DND-41 (cell line): ENCODE measurements at regions not wholly inside any gene's neighbourhood (a gene's known extent, or its start where the extent isn't known, plus 50 kb on each side); places are given as distances from the start of the nearest gene placed in this dataset.

Experiments
- ATAC-seq: fragments of 200-7000 bp; cut with Tn5 transposase; 3 replicates; pipeline ENCODE4 v1.9.1; 2021; ENCODE audit warnings: low read depth; ENCODE audit not compliant: insufficient read depth
- DNase-seq: peaks from one replicate; pipeline ENCODE4 v3.0.0-alpha.2; 2020
- H2AFZ ChIP-seq: 2 replicates; pipeline ENCODE4 v1.6.0; 2012; ENCODE audit warnings: low read depth, low read length
- H3K27ac ChIP-seq: 2 replicates; pipeline ENCODE4 v1.5.1; 2012; ENCODE audit warnings: low read length, inconsistent platforms
- H3K27me3 ChIP-seq: fragments of 200-600 bp; sonication (generic); 2 replicates; pipeline ENCODE4 v1.6.0; 2012; ENCODE audit warnings: low read length, mild to moderate bottlenecking, inconsistent platforms; ENCODE audit not compliant: insufficient read depth, poor library complexity
- H3K36me3 ChIP-seq: 2 replicates; pipeline ENCODE4 v1.5.1; 2012; ENCODE audit warnings: low read length, inconsistent platforms; ENCODE audit not compliant: insufficient read depth
- H3K4me1 ChIP-seq: 2 replicates; pipeline ENCODE4 v1.5.1; 2012; ENCODE audit warnings: mild to moderate bottlenecking, low read length; ENCODE audit not compliant: insufficient read depth
- H3K4me2 ChIP-seq: 2 replicates; pipeline ENCODE4 v1.6.0; 2012; ENCODE audit warnings: mild to moderate bottlenecking, moderate library complexity, low read length, inconsistent platforms; ENCODE audit not compliant: insufficient read depth
- H3K4me3 ChIP-seq, 2 experiments: fragments of 200-600 bp in 1 of 2; shearing (Covaris generic) in 1 of 2; 2 replicates each; pipeline ENCODE4 v1.5.1; 2012 to 2016; ENCODE audit warnings: inconsistent platforms in 2 of 2, low read length in 2 of 2, mild to moderate bottlenecking in 2 of 2, low read depth in 1 of 2, moderate library complexity in 1 of 2
- H3K79me2 ChIP-seq: 2 replicates; pipeline ENCODE4 v1.6.0; 2012; ENCODE audit warnings: low read length, inconsistent platforms; ENCODE audit not compliant: insufficient read depth
- H3K9ac ChIP-seq: 2 replicates; pipeline ENCODE4 v1.6.0; 2012; ENCODE audit warnings: low read depth, mild to moderate bottlenecking, inconsistent platforms, low read length, moderate library complexity
- H3K9me3 ChIP-seq: 2 replicates; pipeline ENCODE4 v1.5.1; 2012; ENCODE audit warnings: low read length, moderate library complexity, mild to moderate bottlenecking, inconsistent platforms; ENCODE audit not compliant: insufficient read depth, severe bottlenecking
- H4K20me1 ChIP-seq: 2 replicates; pipeline ENCODE4 v1.6.0; 2012; ENCODE audit warnings: low read length; ENCODE audit not compliant: insufficient read depth
- CTCF ChIP-seq: IDR thresholded peaks from 2 replicates; pipeline ENCODE4 v1.5.1; 2012; ENCODE audit warnings: borderline replicate concordance, low read length, moderate library complexity, mild to moderate bottlenecking; ENCODE audit not compliant: poor library complexity, severe bottlenecking; ENCODE audit errors: extremely low read depth
- EZH2 ChIP-seq: IDR thresholded peaks from 3 replicates; pipeline ENCODE4 v1.6.1; 2012; ENCODE audit warnings: borderline replicate concordance, low read depth, mild to moderate bottlenecking, moderate library complexity, low read length, inconsistent platforms; ENCODE audit not compliant: severe bottlenecking

DNA sequence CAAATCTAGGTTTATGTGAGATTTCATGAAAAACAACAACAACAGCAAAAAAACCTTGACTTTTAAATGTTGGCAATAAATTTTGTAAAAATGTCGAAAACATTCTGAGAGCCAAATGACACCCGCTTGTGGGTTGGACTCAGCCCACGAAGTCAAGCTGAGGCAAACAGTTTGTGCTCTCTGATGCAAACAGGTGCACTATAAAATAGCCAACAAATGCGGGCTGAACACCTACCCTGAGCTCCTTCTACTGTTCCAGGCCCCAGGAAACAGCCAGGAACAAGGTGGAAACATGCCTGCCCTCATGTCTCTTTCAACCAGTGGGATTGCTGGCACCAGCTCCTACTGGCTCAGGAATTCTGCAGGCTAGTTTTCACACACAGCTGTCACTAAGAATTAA lies 105.0 kb upstream of the ZNF716 start:
- TF ChIP-seq EZH2, result no peak
- no peak for TF ChIP-seq CTCF
- Histone ChIP-seq H3K4me2 (no peak overlapping the region), H3K27ac (no peak overlapping the region), H3K9me3 (peaks cover 6% of the 10 kb centered on the region), H3K27me3 (no peaks in the 10 kb centered on the region), H3K36me3 (no peaks in the 10 kb centered on the region), H3K79me2 (no peaks in the 10 kb centered on the region), H4K20me1 (no peaks in the 10 kb centered on the region), H3K9ac (no peak overlapping the region), H3K4me3 (no peak overlapping the region), H3K4me1 (no peaks in the 10 kb centered on the region), H2AFZ (no peak overlapping the region)
- DNase-seq (no peak), ATAC-seq (no peak)

DNA sequence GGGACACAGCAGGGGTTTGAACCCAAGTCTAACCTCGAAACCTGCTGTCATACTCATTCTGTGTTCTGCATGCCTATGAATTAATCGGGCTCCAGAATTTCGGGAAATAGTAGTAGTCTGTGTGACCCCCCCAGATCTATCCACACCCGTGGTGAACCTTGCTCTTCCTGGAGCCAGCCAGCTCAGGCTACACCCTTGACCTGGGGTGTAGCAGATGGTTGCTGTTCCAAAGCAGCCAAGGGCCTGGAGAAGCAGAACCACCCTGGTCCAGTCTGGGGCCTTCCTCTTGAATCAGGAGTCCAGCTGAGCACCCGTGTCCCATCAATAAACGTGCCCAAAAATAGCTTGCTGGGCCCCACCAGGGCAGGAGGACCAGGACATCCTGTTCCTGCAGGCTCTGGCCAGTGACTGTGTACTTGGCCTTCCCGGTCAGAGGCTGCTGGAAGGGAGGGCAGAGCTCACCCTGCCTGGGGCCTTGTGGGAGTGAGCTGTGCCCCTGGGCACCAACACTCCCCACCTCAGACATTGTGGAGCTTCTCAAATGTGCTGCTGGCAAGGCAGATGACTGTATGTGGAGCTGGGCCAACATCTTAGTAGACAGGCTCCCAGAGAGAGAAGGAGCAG lies 101.2 kb upstream of the ZNF716 start:
- H3K36me3 ChIP-seq, result no peaks in the 10 kb centered on the region
- no peaks in the 10 kb centered on the region for H3K27me3 ChIP-seq
- ATAC-seq (no peak), DNase-seq (no peak)
- H3K9me3 ChIP-seq, result peaks cover 8% of the 10 kb centered on the region
- H3K27ac ChIP-seq, result no peak overlapping the region
- H4K20me1 ChIP-seq, result no peaks in the 10 kb centered on the region
- TF ChIP-seq EZH2 (no peak), CTCF (no peak)
- H3K79me2 ChIP-seq, result no peaks in the 10 kb centered on the region
- H2AFZ ChIP-seq, result no peak overlapping the region
- no peaks in the 10 kb centered on the region for H3K4me1 ChIP-seq
- H3K4me3 ChIP-seq, result no peak overlapping the region
- H3K9ac ChIP-seq, result no peak overlapping the region
- H3K4me2 ChIP-seq, result no peak overlapping the region

GRCh38 chr7:57354195-57354594 lies 95.8 kb upstream of the ZNF716 start:
- Histone ChIP-seq H3K9ac (no peak overlapping the region), H3K79me2 (no peaks in the 10 kb centered on the region), H4K20me1 (no peaks in the 10 kb centered on the region), H3K9me3 (peaks cover 5% of the 10 kb centered on the region), H3K36me3 (no peaks in the 10 kb centered on the region), H3K27ac (no peak overlapping the region), H3K4me2 (no peak overlapping the region), H3K4me3 (no peak overlapping the region), H3K27me3 (no peaks in the 10 kb centered on the region), H2AFZ (no peak overlapping the region), H3K4me1 (no peaks in the 10 kb centered on the region)
- ATAC-seq, result no peak
- DNase-seq, result no peak
- TF ChIP-seq EZH2 (no peak), CTCF (no peak)
